RWPE2 (cell line): ENCODE measurements at regions not wholly inside any gene's neighbourhood (a gene's known extent, or its start where the extent isn't known, plus 50 kb on each side); places are given as distances from the start of the nearest gene placed in this dataset.
"Not testable (repeated sequence)": the region's sequence is repeated elsewhere in the genome, so short reads cannot be mapped to it uniquely, and the experiment has no call there.

Source experiments
- ATAC-seq: fragments of 200-7000 bp; cut with Tn5 transposase; 3 replicates; pipeline ENCODE4 v1.9.1; 2021; ENCODE audit warnings: low read depth
- DNase-seq: peaks from one replicate; pipeline ENCODE4 v3.0.0-alpha.2; 2020; ENCODE audit warnings: low spot score
- H3K27ac ChIP-seq: fragments of 450-650 bp; 2 replicates; pipeline ENCODE4 v1.5.1; 2017; ENCODE audit warnings: mild to moderate bottlenecking; ENCODE audit not compliant: poor library complexity, severe bottlenecking
- H3K27me3 ChIP-seq: fragments of 250-450 bp; sonication (Bioruptor Pico); 2 replicates; pipeline ENCODE4 v1.5.1; 2021; ENCODE audit warnings: mild to moderate bottlenecking, moderate library complexity; ENCODE audit not compliant: insufficient read depth, poor library complexity, severe bottlenecking
- H3K36me3 ChIP-seq: fragments of 250-450 bp; sonication (Bioruptor Pico); 2 replicates; pipeline ENCODE4 v1.5.1; 2020; ENCODE audit warnings: low read depth, mild to moderate bottlenecking, moderate library complexity
- H3K4me1 ChIP-seq: fragments of 250-450 bp; sonication (Bioruptor Pico); 2 replicates; pipeline ENCODE4 v1.5.1; 2021; ENCODE audit warnings: mild to moderate bottlenecking, moderate library complexity; ENCODE audit not compliant: insufficient read depth, poor library complexity, severe bottlenecking
- H3K4me3 ChIP-seq: fragments of 250-450 bp; sonication (Bioruptor Pico); 2 replicates; pipeline ENCODE4 v1.5.1; 2021; ENCODE audit warnings: mild to moderate bottlenecking, moderate library complexity; ENCODE audit not compliant: severe bottlenecking
- H3K9me3 ChIP-seq: fragments of 250-450 bp; sonication (Bioruptor Pico); 2 replicates; pipeline ENCODE4 v1.5.1; 2021; ENCODE audit warnings: mild to moderate bottlenecking, moderate library complexity; ENCODE audit not compliant: severe bottlenecking
- CTCF ChIP-seq: fragments of 450-650 bp; IDR thresholded peaks from one replicate; pipeline ENCODE4 v1.5.1; 2017; ENCODE audit warnings: mild to moderate bottlenecking, moderate library complexity; ENCODE audit not compliant: poor library complexity, severe bottlenecking

GRCh38 chr2:106322281-106322680, 128.2 kb upstream of the UXS1 start:
- TF ChIP-seq CTCF, result no peak

GRCh38 chr2:106320439-106320838, 126.3 kb upstream of the UXS1 start:
- H3K27ac ChIP-seq, DNase-seq, H3K9me3 ChIP-seq, ATAC-seq, H3K4me3 ChIP-seq, H3K36me3 ChIP-seq, H3K4me1 ChIP-seq, H3K27me3 ChIP-seq: not testable (repeated sequence)

More at GRCh38 chr2:106322281-106322680, 128.2 kb upstream of the UXS1 start:
- H3K4me1 ChIP-seq, result no peaks in the 10 kb centered on the region
- H3K36me3 ChIP-seq, result no peaks in the 10 kb centered on the region
- ATAC-seq (no peak), DNase-seq (no peak)
- no peaks in the 10 kb centered on the region for H3K9me3 ChIP-seq
- H3K4me3 ChIP-seq, result no peak overlapping the region
- no peak overlapping the region for H3K27ac ChIP-seq
- no peaks in the 10 kb centered on the region for H3K27me3 ChIP-seq

- DNase-seq, result no peak
- no peaks in the 10 kb centered on the region for H3K27me3 ChIP-seq
- H3K9me3 ChIP-seq, result no peaks in the 10 kb centered on the region
- no peaks in the 10 kb centered on the region for H3K36me3 ChIP-seq
- no peak for TF ChIP-seq CTCF
- H3K27ac ChIP-seq, result no peak overlapping the region
- H3K4me1 ChIP-seq, result no peaks in the 10 kb centered on the region
- ATAC-seq, result no peak
- no peak overlapping the region for H3K4me3 ChIP-seq
These were observed 122.8 kb upstream of the UXS1 start for GRCh38 chr2:106316915-106317314.

DNA sequence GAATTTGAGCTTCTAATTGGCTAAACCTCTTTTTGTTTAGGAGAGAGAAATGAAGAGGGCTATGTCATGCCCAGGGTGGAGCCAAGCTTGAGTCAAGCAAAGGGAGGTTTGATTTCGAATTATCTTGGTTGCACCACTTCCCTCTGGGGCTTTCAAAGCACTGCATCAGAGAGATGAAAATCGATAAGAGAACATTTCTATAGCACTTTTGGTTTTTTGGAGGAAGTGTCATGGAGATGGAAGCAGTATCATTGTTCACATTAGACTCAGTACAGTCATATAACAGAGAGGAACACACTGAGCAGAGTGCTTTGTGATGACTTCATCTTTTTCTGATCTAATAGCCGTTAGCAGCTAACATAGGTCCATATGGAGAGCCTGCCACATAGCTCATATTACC, 120.3 kb upstream of the UXS1 start:
- Histone ChIP-seq H3K9me3 (no peaks in the 10 kb centered on the region), H3K27ac (no peak overlapping the region), H3K36me3 (no peaks in the 10 kb centered on the region), H3K27me3 (no peaks in the 10 kb centered on the region), H3K4me3 (no peak overlapping the region), H3K4me1 (no peaks in the 10 kb centered on the region)
- TF ChIP-seq CTCF, result no peak
- no peak for DNase-seq
- ATAC-seq, result no peak

GRCh38 chr2:106311041-106311370, 116.9 kb upstream of the UXS1 start:
- Histone ChIP-seq H3K27me3 (no peaks in the 10 kb centered on the region), H3K9me3 (no peaks in the 10 kb centered on the region), H3K36me3 (no peaks in the 10 kb centered on the region), H3K27ac (no peak overlapping the region), H3K4me1 (no peaks in the 10 kb centered on the region), H3K4me3 (no peak overlapping the region)
- ATAC-seq, result no peak
- DNase-seq, result no peak
- no peak for TF ChIP-seq CTCF
